HFF-Myc (cell line): ENCODE measurements at regions not wholly inside any gene's neighbourhood (a gene's known extent, or its start where the extent isn't known, plus 50 kb on each side); places are given as distances from the start of the nearest gene placed in this dataset.

Source experiments
- DNase-seq: peaks from one replicate; pipeline ENCODE4 v3.0.0-alpha.2; 2011; ENCODE audit warnings: low read depth; ENCODE audit errors: extremely low read depth
- H3K4me3 ChIP-seq: replicated peaks from 2 replicates; pipeline ENCODE4 v1.5.1; 2011; ENCODE audit warnings: low read depth, mild to moderate bottlenecking, control low read depth, low read length
- CTCF ChIP-seq: IDR thresholded peaks from 2 replicates; pipeline ENCODE4 v1.5.1; 2012; ENCODE audit warnings: mild to moderate bottlenecking, low read depth, low read length, control low read depth; ENCODE audit errors: missing control alignments

- no peak for TF ChIP-seq CTCF
- H3K4me3 ChIP-seq = no peak overlapping the region
- DNase-seq = no peak
Measured at GRCh38 chr2:41856946-41857345, 190.9 kb upstream of the PKDCC start.

- no peak for DNase-seq
- TF ChIP-seq CTCF = no peak
- H3K4me3 ChIP-seq = no peak overlapping the region
Measured at GRCh38 chr2:41859615-41860514, 188.0 kb upstream of the PKDCC start.

- H3K4me3 ChIP-seq = no peak overlapping the region
- no peak for DNase-seq
- TF ChIP-seq CTCF = no peak
Measured at GRCh38 chr2:41863062-41863461, 184.8 kb upstream of the PKDCC start.

GRCh38 chr2:41865263-41865662, 182.6 kb upstream of the PKDCC start:
- no peak for TF ChIP-seq CTCF

GRCh38 chr2:41867553-41867952, 180.3 kb upstream of the PKDCC start:
- no peak for DNase-seq
- no peak overlapping the region for H3K4me3 ChIP-seq
- TF ChIP-seq CTCF = no peak

More at GRCh38 chr2:41865263-41865662, 182.6 kb upstream of the PKDCC start:
- no peak for DNase-seq
- no peak overlapping the region for H3K4me3 ChIP-seq

- H3K4me3 ChIP-seq = no peak overlapping the region
- DNase-seq = no peak
Measured at GRCh38 chr2:41869542-41870264, 178.1 kb upstream of the PKDCC start.

More at GRCh38 chr2:41869542-41870264, 178.1 kb upstream of the PKDCC start:
- TF ChIP-seq CTCF = peak; percentile 83
